Neural crest cell (in vitro differentiated cells): ENCODE measurements at regions not wholly inside any gene's neighbourhood (a gene's known extent, or its start where the extent isn't known, plus 50 kb on each side); places are given as distances from the start of the nearest gene placed in this dataset.

ENCODE experiments used
- DNase-seq: peaks from one replicate; pipeline ENCODE4 v3.0.0; 2021; ENCODE audit warnings: low read depth, mixed read lengths, low spot score
- H3K27ac Mint-ChIP-seq: one replicate; pipeline ENCODE4 v1.8.0; 2021; ENCODE audit warnings: mild to moderate bottlenecking, mixed read lengths; ENCODE audit not compliant: unreplicated experiment
- H3K27me3 Mint-ChIP-seq: 2 replicates; pipeline ENCODE4 v1.8.0; 2021; ENCODE audit warnings: low read depth, mild to moderate bottlenecking, mixed read lengths
- H3K36me3 Mint-ChIP-seq: 2 replicates; pipeline ENCODE4 v1.8.0; 2021; ENCODE audit warnings: low read depth, mild to moderate bottlenecking, mixed read lengths
- H3K4me1 Mint-ChIP-seq: 2 replicates; pipeline ENCODE4 v1.8.0; 2021; ENCODE audit warnings: mixed read lengths
- H3K4me3 Mint-ChIP-seq: one replicate; pipeline ENCODE4 v1.8.0; 2021; ENCODE audit warnings: mild to moderate bottlenecking, mixed read lengths
- H3K9me3 Mint-ChIP-seq: 2 replicates; pipeline ENCODE4 v1.8.0; 2021; ENCODE audit warnings: mixed read lengths
- TF ChIP-seq, protein P1 (sequence below): fragments of 200-600 bp; sonication (generic); conservative IDR thresholded peaks from 2 replicates; pipeline ENCODE4 v1.5.0; 2021; ENCODE audit warnings: antibody characterized with exemption, mild to moderate bottlenecking

- Mint-ChIP-seq H3K36me3 (no peaks in the 10 kb centered on the region), H3K9me3 (no peaks in the 10 kb centered on the region), H3K4me3 (no peak overlapping the region), H3K27me3 (peaks cover 4% of the 10 kb centered on the region), H3K27ac (no peak overlapping the region), H3K4me1 (peaks cover 7% of the 10 kb centered on the region)
- no peak for DNase-seq
- TF ChIP-seq, protein P1, sequence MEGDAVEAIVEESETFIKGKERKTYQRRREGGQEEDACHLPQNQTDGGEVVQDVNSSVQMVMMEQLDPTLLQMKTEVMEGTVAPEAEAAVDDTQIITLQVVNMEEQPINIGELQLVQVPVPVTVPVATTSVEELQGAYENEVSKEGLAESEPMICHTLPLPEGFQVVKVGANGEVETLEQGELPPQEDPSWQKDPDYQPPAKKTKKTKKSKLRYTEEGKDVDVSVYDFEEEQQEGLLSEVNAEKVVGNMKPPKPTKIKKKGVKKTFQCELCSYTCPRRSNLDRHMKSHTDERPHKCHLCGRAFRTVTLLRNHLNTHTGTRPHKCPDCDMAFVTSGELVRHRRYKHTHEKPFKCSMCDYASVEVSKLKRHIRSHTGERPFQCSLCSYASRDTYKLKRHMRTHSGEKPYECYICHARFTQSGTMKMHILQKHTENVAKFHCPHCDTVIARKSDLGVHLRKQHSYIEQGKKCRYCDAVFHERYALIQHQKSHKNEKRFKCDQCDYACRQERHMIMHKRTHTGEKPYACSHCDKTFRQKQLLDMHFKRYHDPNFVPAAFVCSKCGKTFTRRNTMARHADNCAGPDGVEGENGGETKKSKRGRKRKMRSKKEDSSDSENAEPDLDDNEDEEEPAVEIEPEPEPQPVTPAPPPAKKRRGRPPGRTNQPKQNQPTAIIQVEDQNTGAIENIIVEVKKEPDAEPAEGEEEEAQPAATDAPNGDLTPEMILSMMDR: no peak
Measured at GRCh38 chr2:37471994-37472393, 127.6 kb downstream of the QPCT start.

- H3K27ac Mint-ChIP-seq: no peak overlapping the region
- H3K27me3 Mint-ChIP-seq: peaks cover 4% of the 10 kb centered on the region
- no peak overlapping the region for H3K4me3 Mint-ChIP-seq
- no peaks in the 10 kb centered on the region for H3K36me3 Mint-ChIP-seq
- no peak for DNase-seq
- peaks cover 7% of the 10 kb centered on the region for H3K4me1 Mint-ChIP-seq
- TF ChIP-seq, protein P1: no peak
- no peaks in the 10 kb centered on the region for H3K9me3 Mint-ChIP-seq
Measured at GRCh38 chr2:37472959-37473358, 128.5 kb downstream of the QPCT start.

- Mint-ChIP-seq H3K27me3 (no peaks in the 10 kb centered on the region), H3K9me3 (peaks cover 3% of the 10 kb centered on the region), H3K27ac (no peak overlapping the region), H3K4me3 (no peak overlapping the region), H3K4me1 (peaks cover 7% of the 10 kb centered on the region), H3K36me3 (peaks cover 3% of the 10 kb centered on the region)
- TF ChIP-seq, protein P1: no peak
- no peak for DNase-seq
Measured at GRCh38 chr2:37476411-37476810, 132.0 kb downstream of the QPCT start.

DNA sequence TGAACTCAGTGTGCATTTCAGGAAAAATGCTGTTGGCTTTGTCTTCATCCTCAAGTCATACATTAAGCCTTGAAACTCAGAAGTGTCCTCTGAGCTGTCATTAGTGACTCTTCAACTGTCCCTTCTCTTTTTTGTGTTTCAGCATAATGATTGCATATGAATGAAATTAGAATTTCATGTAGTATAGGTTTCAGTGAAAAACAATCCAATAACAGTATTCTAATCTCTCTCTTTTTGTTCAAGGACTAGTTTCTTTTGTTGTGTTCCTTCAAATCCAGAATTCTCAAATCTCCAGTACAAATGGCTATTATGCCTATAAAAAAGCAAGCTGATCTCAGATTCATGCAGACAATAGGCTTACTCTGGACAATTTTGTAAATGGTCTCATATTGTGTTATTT lies 133.5 kb downstream of the QPCT start:
- H3K4me1 Mint-ChIP-seq: peaks cover 6% of the 10 kb centered on the region
- H3K9me3 Mint-ChIP-seq: peaks cover 3% of the 10 kb centered on the region
- no peak for DNase-seq
- H3K4me3 Mint-ChIP-seq: no peak overlapping the region
- peaks cover 3% of the 10 kb centered on the region for H3K36me3 Mint-ChIP-seq
- no peak overlapping the region for H3K27ac Mint-ChIP-seq
- H3K27me3 Mint-ChIP-seq: no peaks in the 10 kb centered on the region
- TF ChIP-seq, protein P1: no peak

DNA sequence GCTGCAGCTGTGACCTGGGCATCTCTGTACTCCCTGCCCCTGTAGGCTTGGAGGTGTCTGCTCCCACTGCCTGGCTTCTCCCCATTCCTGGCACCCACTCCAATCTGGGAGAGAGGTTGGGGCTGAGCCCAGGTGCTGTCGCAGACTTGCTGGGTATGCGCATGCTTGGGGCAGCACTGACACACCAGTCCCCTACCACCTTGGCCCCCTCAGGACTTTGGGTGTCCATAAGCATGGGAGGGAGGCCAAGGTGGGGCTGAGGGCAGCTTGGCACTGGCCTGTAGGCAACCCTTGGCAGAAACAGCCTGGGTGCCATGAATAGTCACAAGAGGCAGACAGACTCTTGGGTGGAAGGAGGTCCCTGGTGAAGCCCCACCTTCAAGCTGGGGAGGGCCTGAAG lies 136.8 kb downstream of the QPCT start:
- peaks cover 3% of the 10 kb centered on the region for H3K36me3 Mint-ChIP-seq
- DNase-seq: no peak
- TF ChIP-seq, protein P1: no peak
- H3K4me3 Mint-ChIP-seq: no peak overlapping the region
- no peaks in the 10 kb centered on the region for H3K27me3 Mint-ChIP-seq
- no peaks in the 10 kb centered on the region for H3K4me1 Mint-ChIP-seq
- peaks cover 3% of the 10 kb centered on the region for H3K9me3 Mint-ChIP-seq
- no peak overlapping the region for H3K27ac Mint-ChIP-seq

GRCh38 chr2:37489041-37489456 lies 144.6 kb downstream of the QPCT start:
- Mint-ChIP-seq H3K4me3 (no peak overlapping the region), H3K27me3 (no peaks in the 10 kb centered on the region), H3K4me1 (no peaks in the 10 kb centered on the region), H3K9me3 (peaks cover 12% of the 10 kb centered on the region), H3K36me3 (no peaks in the 10 kb centered on the region), H3K27ac (no peak overlapping the region)
- DNase-seq: no peak
- TF ChIP-seq, protein P1: no peak
